DND-41 (cell line): ENCODE measurements at regions not wholly inside any gene's neighbourhood (a gene's known extent, or its start where the extent isn't known, plus 50 kb on each side); places are given as distances from the start of the nearest gene placed in this dataset.

Experiments used
- ATAC-seq: fragments of 200-7000 bp; cut with Tn5 transposase; 3 replicates; pipeline ENCODE4 v1.9.1; 2021; ENCODE audit warnings: low read depth; ENCODE audit not compliant: insufficient read depth
- DNase-seq: peaks from one replicate; pipeline ENCODE4 v3.0.0-alpha.2; 2020
- H2AFZ ChIP-seq: 2 replicates; pipeline ENCODE4 v1.6.0; 2012; ENCODE audit warnings: low read depth, low read length
- H3K27ac ChIP-seq: 2 replicates; pipeline ENCODE4 v1.5.1; 2012; ENCODE audit warnings: low read length, inconsistent platforms
- H3K27me3 ChIP-seq: fragments of 200-600 bp; sonication (generic); 2 replicates; pipeline ENCODE4 v1.6.0; 2012; ENCODE audit warnings: low read length, mild to moderate bottlenecking, inconsistent platforms; ENCODE audit not compliant: insufficient read depth, poor library complexity
- H3K36me3 ChIP-seq: 2 replicates; pipeline ENCODE4 v1.5.1; 2012; ENCODE audit warnings: low read length, inconsistent platforms; ENCODE audit not compliant: insufficient read depth
- H3K4me1 ChIP-seq: 2 replicates; pipeline ENCODE4 v1.5.1; 2012; ENCODE audit warnings: mild to moderate bottlenecking, low read length; ENCODE audit not compliant: insufficient read depth
- H3K4me2 ChIP-seq: 2 replicates; pipeline ENCODE4 v1.6.0; 2012; ENCODE audit warnings: mild to moderate bottlenecking, moderate library complexity, low read length, inconsistent platforms; ENCODE audit not compliant: insufficient read depth
- H3K4me3 ChIP-seq, 2 experiments: fragments of 200-600 bp in 1 of 2; shearing (Covaris generic) in 1 of 2; 2 replicates each; pipeline ENCODE4 v1.5.1; 2012 to 2016; ENCODE audit warnings: inconsistent platforms in 2 of 2, low read length in 2 of 2, mild to moderate bottlenecking in 2 of 2, low read depth in 1 of 2, moderate library complexity in 1 of 2
- H3K79me2 ChIP-seq: 2 replicates; pipeline ENCODE4 v1.6.0; 2012; ENCODE audit warnings: low read length, inconsistent platforms; ENCODE audit not compliant: insufficient read depth
- H3K9ac ChIP-seq: 2 replicates; pipeline ENCODE4 v1.6.0; 2012; ENCODE audit warnings: low read depth, mild to moderate bottlenecking, inconsistent platforms, low read length, moderate library complexity
- H3K9me3 ChIP-seq: 2 replicates; pipeline ENCODE4 v1.5.1; 2012; ENCODE audit warnings: low read length, moderate library complexity, mild to moderate bottlenecking, inconsistent platforms; ENCODE audit not compliant: insufficient read depth, severe bottlenecking
- H4K20me1 ChIP-seq: 2 replicates; pipeline ENCODE4 v1.6.0; 2012; ENCODE audit warnings: low read length; ENCODE audit not compliant: insufficient read depth
- CTCF ChIP-seq: IDR thresholded peaks from 2 replicates; pipeline ENCODE4 v1.5.1; 2012; ENCODE audit warnings: borderline replicate concordance, low read length, moderate library complexity, mild to moderate bottlenecking; ENCODE audit not compliant: poor library complexity, severe bottlenecking; ENCODE audit errors: extremely low read depth
- EZH2 ChIP-seq: IDR thresholded peaks from 3 replicates; pipeline ENCODE4 v1.6.1; 2012; ENCODE audit warnings: borderline replicate concordance, low read depth, mild to moderate bottlenecking, moderate library complexity, low read length, inconsistent platforms; ENCODE audit not compliant: severe bottlenecking

- no peaks in the 10 kb centered on the region for H3K36me3 ChIP-seq
- H3K27me3 ChIP-seq, result peaks cover 5% of the 10 kb centered on the region
- no peaks in the 10 kb centered on the region for H3K9me3 ChIP-seq
- no peak overlapping the region for H2AFZ ChIP-seq
- H3K4me1 ChIP-seq, result no peaks in the 10 kb centered on the region
- ATAC-seq (no peak), DNase-seq (no peak)
- TF ChIP-seq CTCF (no peak), EZH2 (no peak)
- H3K9ac ChIP-seq, result no peak overlapping the region
- no peak overlapping the region for H3K4me2 ChIP-seq
- no peaks in the 10 kb centered on the region for H4K20me1 ChIP-seq
- H3K79me2 ChIP-seq, result no peaks in the 10 kb centered on the region
- H3K27ac ChIP-seq, result no peak overlapping the region
- no peak overlapping the region for H3K4me3 ChIP-seq
These were observed 293.6 kb downstream of the ACTL7B start for GRCh38 chr9:108562176-108562575.

- no peak overlapping the region for H3K4me2 ChIP-seq
- H3K79me2 ChIP-seq, result no peaks in the 10 kb centered on the region
- H3K9ac ChIP-seq, result no peak overlapping the region
- H4K20me1 ChIP-seq, result no peaks in the 10 kb centered on the region
- ATAC-seq (no peak), DNase-seq (no peak)
- H3K27ac ChIP-seq, result no peak overlapping the region
- H3K9me3 ChIP-seq, result no peaks in the 10 kb centered on the region
- H2AFZ ChIP-seq, result no peak overlapping the region
- no peak overlapping the region for H3K4me3 ChIP-seq
- H3K4me1 ChIP-seq, result no peaks in the 10 kb centered on the region
- TF ChIP-seq EZH2, result no peak
- no peak for TF ChIP-seq CTCF
- peaks cover 5% of the 10 kb centered on the region for H3K27me3 ChIP-seq
- no peaks in the 10 kb centered on the region for H3K36me3 ChIP-seq
These were observed 296.4 kb downstream of the ACTL7B start for GRCh38 chr9:108559432-108559831.

DNA sequence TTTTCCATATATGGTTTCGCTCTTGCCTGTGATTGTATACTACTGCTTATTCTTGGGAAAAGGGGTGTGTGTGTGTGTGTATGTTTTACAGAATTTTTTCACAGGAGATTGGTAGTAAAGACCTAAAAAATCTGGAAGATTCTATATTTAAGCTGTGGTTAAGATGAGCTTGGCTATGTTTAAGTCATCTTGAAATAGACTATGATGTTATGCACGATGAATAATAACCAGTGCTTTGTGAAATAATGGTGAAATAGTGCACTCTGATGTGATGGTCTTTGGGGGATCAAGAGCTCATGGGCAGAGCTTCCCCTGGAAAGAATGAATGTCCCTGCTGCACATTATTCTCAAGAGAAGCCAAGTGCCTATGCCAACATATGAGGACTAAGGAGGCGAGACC, 301.0 kb downstream of the ACTL7B start:
- Histone ChIP-seq H3K79me2 (no peaks in the 10 kb centered on the region), H3K4me3 (no peak overlapping the region), H3K4me2 (no peak overlapping the region)

More for the DNA sequence above, 301.0 kb downstream of the ACTL7B start:
- H3K27ac ChIP-seq, result no peak overlapping the region
- H3K9ac ChIP-seq, result no peak overlapping the region
- H4K20me1 ChIP-seq, result no peaks in the 10 kb centered on the region
- TF ChIP-seq EZH2 (no peak), CTCF (no peak)
- no peaks in the 10 kb centered on the region for H3K4me1 ChIP-seq
- ATAC-seq (no peak), DNase-seq (no peak)
- H2AFZ ChIP-seq, result no peak overlapping the region
- H3K9me3 ChIP-seq, result no peaks in the 10 kb centered on the region
- no peaks in the 10 kb centered on the region for H3K36me3 ChIP-seq
- H3K27me3 ChIP-seq, result peaks cover 4% of the 10 kb centered on the region
